Activated CD8-positive, alpha-beta memory T cell treated with anti-CD3 and anti-CD28 coated beads for 36 hours (primary cell): ENCODE measurements at regions not wholly inside any gene's neighbourhood (a gene's known extent, or its start where the extent isn't known, plus 50 kb on each side); places are given as distances from the start of the nearest gene placed in this dataset.
"Not testable (repeated sequence)": the region's sequence is repeated elsewhere in the genome, so short reads cannot be mapped to it uniquely, and the experiment has no call there.

Experiments
- CTCF ChIA-PET: fragments of 350-600 bp; sonication (Branson Sonifier 250); formaldehyde crosslinking; loops from one replicate; lab custom pipeline; 2021; ENCODE audit warnings: antibody characterized with exemption; lab: Charles Lee
- POLR2A ChIA-PET: fragments of 350-600 bp; sonication (Branson Sonifier 250); formaldehyde crosslinking; loops from one replicate; lab custom pipeline; 2021; ENCODE audit warnings: antibody characterized with exemption; lab: Charles Lee

- ChIA-PET CTCF (no interaction called here), POLR2A (no interaction called here)
Measured at GRCh38 chr6:9901376-9901775, 513.5 kb downstream of the TFAP2A start.

GRCh38 chr6:9896806-9897205 is 518.1 kb downstream of the TFAP2A start:
- POLR2A ChIA-PET = no interaction called here
- CTCF ChIA-PET = no interaction called here

GRCh38 chr6:9890893-9891292 is 524.0 kb downstream of the TFAP2A start:
- ChIA-PET CTCF (no interaction called here), POLR2A (no interaction called here)

GRCh38 chr6:9890469-9890868 is 524.4 kb downstream of the TFAP2A start:
- POLR2A ChIA-PET = no interaction called here
- CTCF ChIA-PET = no interaction called here

- CTCF ChIA-PET = no interaction called here
Measured at GRCh38 chr6:9878535-9878934, 536.3 kb downstream of the TFAP2A start.

GRCh38 chr6:9875605-9876353 is 539.1 kb downstream of the TFAP2A start:
- CTCF ChIA-PET = no interaction called here
- POLR2A ChIA-PET = no interaction called here

More at GRCh38 chr6:9878535-9878934, 536.3 kb downstream of the TFAP2A start:
- POLR2A ChIA-PET = no interaction called here

GRCh38 chr6:9862603-9863167 is 552.2 kb downstream of the TFAP2A start:
- CTCF ChIA-PET = no interaction called here
- POLR2A ChIA-PET = no interaction called here

GRCh38 chr6:9851541-9852380 is 563.1 kb downstream of the TFAP2A start:
- POLR2A ChIA-PET = no interaction called here
- CTCF ChIA-PET = interaction anchor here (0.8 kb wide), 1 partner anchor 536 kb away, joined by 3 read pairs; no protein-coding TSS in a partner anchor

GRCh38 chr6:9851006-9851405 is 563.9 kb downstream of the TFAP2A start:
- ChIA-PET POLR2A (no interaction called here), CTCF (no interaction called here)

GRCh38 chr6:9848094-9848493 is 566.8 kb downstream of the TFAP2A start:
- ChIA-PET POLR2A (no interaction called here), CTCF (no interaction called here)

- CTCF ChIA-PET = no interaction called here
Measured at GRCh38 chr6:9841886-9842725, 572.8 kb downstream of the TFAP2A start.

GRCh38 chr6:9834233-9834632 is 580.6 kb downstream of the TFAP2A start:
- POLR2A ChIA-PET = no interaction called here
- CTCF ChIA-PET = no interaction called here

More at GRCh38 chr6:9841886-9842725, 572.8 kb downstream of the TFAP2A start:
- POLR2A ChIA-PET = no interaction called here

- ChIA-PET POLR2A (no interaction called here), CTCF (no interaction called here)
Measured at GRCh38 chr6:9831783-9832182, 583.1 kb downstream of the TFAP2A start.

- POLR2A ChIA-PET = no interaction called here
- CTCF ChIA-PET = no interaction called here
Measured at GRCh38 chr6:9830808-9831207, 584.1 kb downstream of the TFAP2A start.

GRCh38 chr6:9825526-9825925 is 589.3 kb downstream of the TFAP2A start:
- POLR2A ChIA-PET = no interaction called here
- CTCF ChIA-PET = no interaction called here

GRCh38 chr6:9810727-9811126 is 604.1 kb downstream of the TFAP2A start:
- POLR2A ChIA-PET, CTCF ChIA-PET: not testable (repeated sequence)

GRCh38 chr6:9810286-9810685 is 604.6 kb downstream of the TFAP2A start:
- ChIA-PET POLR2A (no interaction called here), CTCF (no interaction called here)

GRCh38 chr6:9806195-9806594 is 608.7 kb downstream of the TFAP2A start:
- ChIA-PET POLR2A (no interaction called here), CTCF (no interaction called here)

- ChIA-PET POLR2A (no interaction called here), CTCF (no interaction called here)
Measured at GRCh38 chr6:9801249-9801754, 613.6 kb downstream of the TFAP2A start.
